ENCODE measurements at regions not wholly inside any gene's neighbourhood (a gene's known extent, or its start where the extent isn't known, plus 50 kb on each side); places are given as distances from the start of the nearest gene placed in this dataset.

- no peaks in the 10 kb centered on the region for H3K27me3 ChIP-seq
- peak; percentile 60 to 61 for DNase-seq (ENCODE audit: extremely low spot score in 2 of 2)
- H3K27ac ChIP-seq, result no peak overlapping the region
- intact Hi-C loops (cut with DNase I), result no loop called here
- TF ChIP-seq CTCF (IDR thresholded peaks at IDR 0.05) (no peak), POLR2AphosphoS5 (IDR thresholded peaks at IDR 0.05; ENCODE audit: insufficient read depth in 1 of 2, low read depth in 1 of 2) (no peak), POLR2A (IDR thresholded peaks at IDR 0.05) (no peak)
- no peak overlapping the region for H3K4me3 ChIP-seq
- no peaks in the 10 kb centered on the region for H3K36me3 ChIP-seq
- H3K4me1 ChIP-seq, result no peaks in the 10 kb centered on the region
- H3K9me3 ChIP-seq, result no peaks in the 10 kb centered on the region
Observed at GRCh38 chr11:116646191-116646590, 126.6 kb downstream of the BUD13 start.

GRCh38 chr11:116644941-116645305, 127.9 kb downstream of the BUD13 start:
- H3K4me1 ChIP-seq, result no peaks in the 10 kb centered on the region
- H3K4me3 ChIP-seq, result no peak overlapping the region
- H3K36me3 ChIP-seq, result no peaks in the 10 kb centered on the region
- no peaks in the 10 kb centered on the region for H3K27me3 ChIP-seq
- H3K9me3 ChIP-seq, result no peaks in the 10 kb centered on the region
- peak in 1 of 2 donors; percentile 67 for DNase-seq (ENCODE audit: extremely low spot score in 2 of 2)
- no peak for TF ChIP-seq CTCF (IDR thresholded peaks at IDR 0.05)
- TF ChIP-seq POLR2A (IDR thresholded peaks at IDR 0.05), result no peak
- TF ChIP-seq POLR2AphosphoS5 (IDR thresholded peaks at IDR 0.05; ENCODE audit: insufficient read depth in 1 of 2, low read depth in 1 of 2), result no peak
- intact Hi-C loops (cut with DNase I), result no loop called here
- H3K27ac ChIP-seq, result no peak overlapping the region

GRCh38 chr11:116644201-116644940, 128.4 kb downstream of the BUD13 start:
- no peaks in the 10 kb centered on the region for H3K4me1 ChIP-seq
- no peak for DNase-seq (ENCODE audit: extremely low spot score in 2 of 2)
- no peak overlapping the region for H3K4me3 ChIP-seq
- H3K9me3 ChIP-seq, result no peaks in the 10 kb centered on the region
- no peak for TF ChIP-seq POLR2A (IDR thresholded peaks at IDR 0.05)
- TF ChIP-seq POLR2AphosphoS5 (IDR thresholded peaks at IDR 0.05; ENCODE audit: insufficient read depth in 1 of 2, low read depth in 1 of 2), result no peak
- no peak for TF ChIP-seq CTCF (IDR thresholded peaks at IDR 0.05)
- H3K27ac ChIP-seq, result no peak overlapping the region
- intact Hi-C loops (cut with DNase I), result no loop called here
- H3K27me3 ChIP-seq, result no peaks in the 10 kb centered on the region
- no peaks in the 10 kb centered on the region for H3K36me3 ChIP-seq

- no peak overlapping the region for H3K4me3 ChIP-seq
- TF ChIP-seq CTCF (IDR thresholded peaks at IDR 0.05), result no peak
- no peak for TF ChIP-seq POLR2AphosphoS5 (IDR thresholded peaks at IDR 0.05; ENCODE audit: insufficient read depth in 1 of 2, low read depth in 1 of 2)
- TF ChIP-seq POLR2A (IDR thresholded peaks at IDR 0.05), result no peak
- no peaks in the 10 kb centered on the region for H3K9me3 ChIP-seq
- no peaks in the 10 kb centered on the region for H3K4me1 ChIP-seq
- DNase-seq (ENCODE audit: extremely low spot score in 2 of 2), result peak in 1 of 2 donors; percentile 79
- intact Hi-C loops (cut with DNase I), result no loop called here
- no peaks in the 10 kb centered on the region for H3K27me3 ChIP-seq
- no peak overlapping the region for H3K27ac ChIP-seq
- no peaks in the 10 kb centered on the region for H3K36me3 ChIP-seq
Observed at GRCh38 chr11:116643521-116643920, 129.3 kb downstream of the BUD13 start.

- no peaks in the 10 kb centered on the region for H3K9me3 ChIP-seq
- no peak for TF ChIP-seq POLR2AphosphoS5 (IDR thresholded peaks at IDR 0.05; ENCODE audit: insufficient read depth in 1 of 2, low read depth in 1 of 2)
- TF ChIP-seq CTCF (IDR thresholded peaks at IDR 0.05), result no peak
- H3K27ac ChIP-seq, result no peak overlapping the region
- no peak overlapping the region for H3K4me3 ChIP-seq
- no peaks in the 10 kb centered on the region for H3K4me1 ChIP-seq
- intact Hi-C loops (cut with DNase I), result no loop called here
- no peaks in the 10 kb centered on the region for H3K36me3 ChIP-seq
- no peaks in the 10 kb centered on the region for H3K27me3 ChIP-seq
- DNase-seq (ENCODE audit: extremely low spot score in 2 of 2), result peak in 1 of 2 donors; percentile 52
Observed at GRCh38 chr11:116642902-116643301, 129.9 kb downstream of the BUD13 start.
